ENCODE measurements at regions not wholly inside any gene's neighbourhood (a gene's known extent, or its start where the extent isn't known, plus 50 kb on each side); places are given as distances from the start of the nearest gene placed in this dataset.

- Histone ChIP-seq H3K79me1 (ENCODE audit: low read depth, low read length) (no peaks in the 10 kb centered on the region), H3K23me2 (ENCODE audit: low read depth, low read length) (no peaks in the 10 kb centered on the region; the same call in 1 of the 2 replicates), H3K27ac (ENCODE audit: low read depth, low read length) (no peak overlapping the region), H3K9me3 (ENCODE audit: insufficient read depth in 2 of 2, low read depth in 1 of 2, low read length in 1 of 2) (no peaks in the 10 kb centered on the region), H4K5ac (ENCODE audit: insufficient read length, low read depth, low read length) (no peak overlapping the region), H2AFZ (ENCODE audit: low read length) (no peak overlapping the region), H2BK20ac (ENCODE audit: low read length) (peak overlapping the region; percentile 97), H3K56ac (replicated peaks; ENCODE audit: insufficient read length, low read depth, low read length) (no peak overlapping the region), H3K9ac (replicated peaks in 1 of 4; ENCODE audit: extremely low read depth in 1 of 4, low read depth in 3 of 4, low read length in 3 of 4) (no peak overlapping the region), H3K27me3 (replicated peaks in 1 of 4; ENCODE audit: control insufficient read depth in 3 of 4, extremely low read depth in 1 of 4, insufficient read depth in 3 of 4, low read length in 3 of 4) (no peaks in the 10 kb centered on the region), H2BK15ac (ENCODE audit: low read length) (no peak overlapping the region), H2AK5ac (ENCODE audit: low read depth, low read length) (peak overlapping the region; percentile 92), H2BK120ac (replicated peaks; ENCODE audit: low read depth, low read length) (peak overlapping the region; percentile 86), H2BK12ac (ENCODE audit: low read depth, low read length) (peak overlapping the region; percentile 91; the same call in 1 of the 2 replicates), H4K91ac (replicated peaks; ENCODE audit: insufficient read length, low read length) (peak overlapping the region; percentile 81), H3K4me1 (replicated peaks in 1 of 4; ENCODE audit: control insufficient read depth in 3 of 4, insufficient read depth in 4 of 4, low read length in 3 of 4) (peaks cover 7 to 41% (median 18%) of the 10 kb centered on the region in 4 experiments; a peak in 6 of 7 replicates), H2BK5ac (ENCODE audit: low read depth, low read length) (peak overlapping the region; percentile 77; the same call in 1 of the 2 replicates), H3K4me3 (ENCODE audit: extremely low read depth in 1 of 4, insufficient read depth in 2 of 4, low read depth in 3 of 4, low read length in 4 of 4) (peak overlapping the region in 1 of 4 experiments; percentile 42; a peak in 3 of 8 replicates), H3K14ac (ENCODE audit: insufficient read length) (no peak overlapping the region), H3K4ac (replicated peaks; ENCODE audit: insufficient read length, low read depth, low read length) (no peak overlapping the region), H3K79me2 (ENCODE audit: control insufficient read depth in 1 of 2, insufficient read depth in 2 of 2, low read length in 2 of 2) (no peaks in the 10 kb centered on the region), H3K23ac (ENCODE audit: insufficient read length) (no peak overlapping the region), H4K20me1 (replicated peaks in 1 of 2; ENCODE audit: control insufficient read depth in 1 of 2, insufficient read depth in 2 of 2, low read length in 2 of 2) (no peaks in the 10 kb centered on the region), H4K8ac (ENCODE audit: extremely low read depth, insufficient read depth, low read length) (no peak overlapping the region), H3K4me2 (ENCODE audit: insufficient read depth in 1 of 2, low read depth in 2 of 2, low read length in 2 of 2) (peak overlapping the region; percentile 36 to 56; a peak in 1 of 4 replicates), H3K36me3 (ENCODE audit: control insufficient read depth in 2 of 4, insufficient read depth in 4 of 4, low read length in 3 of 4) (no peaks in the 10 kb centered on the region; a peak in 1 of 8 replicates), H3K18ac (ENCODE audit: extremely low read depth, low read length) (0 out of 2 replicates have a peak overlapping the region, but pooled peaks have one; percentile 39)
- WGBS, 2 experiments (ENCODE audit: extremely low coverage in 1 of 2, insufficient coverage in 1 of 2, insufficient read length in 1 of 2, insufficient replicate concordance in 2 of 2, low coverage in 1 of 2, low lambda C conversion rate in 2 of 2, missing lambda C conversion rate in 1 of 2): 92% methylated on average over 1 of the region's 1 CpG; no CpG with 5 or more reads in 1 of the 2 experiments
- CTCF ChIA-PET (ENCODE audit: partially characterized antibody): interaction anchor here (0.6 to 2.4 kb wide), 3 partner anchors 10 to 16 kb away, joined by 3 to 9 read pairs (median 4); no protein-coding TSS in a partner anchor
- POLR2A ChIA-PET (ENCODE audit: partially characterized antibody): interaction anchor here (2.5 to 5.7 kb wide), 2 partner anchors 12 to 53 kb away, joined by 8 to 27 read pairs; partner anchors contain the start of gene PRRC2C
- DNase-seq (ENCODE audit: low read depth in 1 of 2, low spot score in 2 of 2) (no peak), FAIRE-seq (no peak)
- no peak for TF ChIP-seq CHD1 (IDR thresholded peaks at IDR 0.05; ENCODE audit: low read depth, low read length)
- no peak for TF ChIP-seq EGR1 (IDR thresholded peaks at IDR 0.05; ENCODE audit: borderline replicate concordance, low read depth, low read length)
- no peak for TF ChIP-seq ATF2 (IDR thresholded peaks at IDR 0.05; ENCODE audit: low read length)
- no peak for TF ChIP-seq EP300 (IDR thresholded peaks at IDR 0.05; ENCODE audit: borderline replicate concordance in 1 of 2, low read depth in 2 of 2, low read length in 2 of 2)
- no peak for TF ChIP-seq SRF (IDR thresholded peaks at IDR 0.05; ENCODE audit: low read depth, low read length)
- no peak for TF ChIP-seq CREB1 (IDR thresholded peaks at IDR 0.05)
- TF ChIP-seq YY1 (IDR thresholded peaks at IDR 0.05; ENCODE audit: low read depth, low read length): no peak
- TF ChIP-seq HDAC6 (IDR thresholded peaks at IDR 0.05; ENCODE audit: low read depth, low read length): no peak
- TF ChIP-seq SP4 (IDR thresholded peaks at IDR 0.05; ENCODE audit: low read length): no peak
- peak; percentile 91 for TF ChIP-seq KDM1A (IDR thresholded peaks at IDR 0.05; ENCODE audit: borderline replicate concordance, low read length)
- no peak for TF ChIP-seq TEAD4 (IDR thresholded peaks at IDR 0.05; ENCODE audit: low read depth, low read length)
- TF ChIP-seq TAF1 (IDR thresholded peaks at IDR 0.05; ENCODE audit: low read depth, low read length): no peak
- TF ChIP-seq RBBP5 (IDR thresholded peaks at IDR 0.05; ENCODE audit: borderline replicate concordance, low read depth, low read length): no peak
Observed at GRCh38 chr1:171432473-171432872, 52.9 kb upstream of the PRRC2C start.

Measured in H1 (cell line).